HG03469 (cell line): ENCODE measurements at regions not wholly inside any gene's neighbourhood (a gene's known extent, or its start where the extent isn't known, plus 50 kb on each side); places are given as distances from the start of the nearest gene placed in this dataset.
A peak's percentile ranks its signal among the peaks of the same experiment; 100 is the strongest.

Source experiments
- ATAC-seq: cut with Tn5 transposase; IDR thresholded peaks from one replicate; pipeline ENCODE4 v1.9.1; 2021; ENCODE audit warnings: mild to moderate bottlenecking, moderate library complexity, moderate number of reproducible peaks; ENCODE audit not compliant: unreplicated experiment

DNA sequence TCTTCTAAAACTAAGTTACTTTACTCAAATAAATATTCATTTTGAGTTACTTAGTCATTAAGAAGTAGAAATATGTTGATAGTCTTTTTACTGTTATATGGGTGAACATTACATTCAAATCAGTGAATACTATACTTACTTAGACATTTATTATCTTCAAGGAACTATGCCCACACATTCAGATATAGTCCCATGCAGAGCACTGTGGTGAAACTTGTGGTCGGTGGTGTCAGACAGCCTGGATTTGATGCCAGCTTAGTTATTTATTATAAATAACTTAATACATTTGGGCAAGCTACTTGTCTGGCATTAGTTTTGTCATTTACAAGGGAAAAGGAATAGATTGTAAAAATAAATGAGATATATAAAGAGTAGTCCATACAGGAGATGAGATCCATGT is 149.5 kb downstream of the RAP2B start:
- ATAC-seq: no peak

DNA sequence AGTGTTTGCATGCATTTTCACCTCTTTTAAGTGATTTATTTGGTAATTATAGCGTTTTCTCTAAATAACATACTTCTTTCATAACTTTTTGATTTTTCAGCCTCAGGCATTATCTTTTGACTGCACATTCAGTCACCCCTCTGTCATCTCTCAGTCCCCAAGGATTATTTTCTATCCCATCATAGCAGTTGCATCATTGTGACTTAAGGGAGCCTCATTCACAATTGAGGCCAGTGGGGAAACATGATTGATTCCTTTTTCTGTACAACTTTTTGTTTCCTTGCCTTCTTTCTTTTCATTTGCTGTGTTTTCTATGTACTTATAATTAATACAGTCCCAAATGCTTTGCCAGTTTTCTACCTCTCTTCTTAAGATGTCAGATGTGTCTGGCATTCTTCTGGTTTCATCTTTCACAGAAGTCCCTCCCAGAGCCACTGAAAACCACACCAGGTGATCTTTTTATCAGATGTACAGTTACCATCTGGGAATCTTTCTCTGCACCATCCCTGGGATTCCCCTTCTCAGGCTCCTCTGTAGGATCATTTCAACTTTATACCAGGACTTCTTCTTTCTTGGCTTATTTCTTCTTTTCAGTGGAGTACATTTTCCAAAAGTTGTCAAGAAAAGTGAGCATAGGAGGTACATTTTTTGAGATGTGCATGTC is 151.4 kb downstream of the RAP2B start:
- ATAC-seq: no peak

DNA sequence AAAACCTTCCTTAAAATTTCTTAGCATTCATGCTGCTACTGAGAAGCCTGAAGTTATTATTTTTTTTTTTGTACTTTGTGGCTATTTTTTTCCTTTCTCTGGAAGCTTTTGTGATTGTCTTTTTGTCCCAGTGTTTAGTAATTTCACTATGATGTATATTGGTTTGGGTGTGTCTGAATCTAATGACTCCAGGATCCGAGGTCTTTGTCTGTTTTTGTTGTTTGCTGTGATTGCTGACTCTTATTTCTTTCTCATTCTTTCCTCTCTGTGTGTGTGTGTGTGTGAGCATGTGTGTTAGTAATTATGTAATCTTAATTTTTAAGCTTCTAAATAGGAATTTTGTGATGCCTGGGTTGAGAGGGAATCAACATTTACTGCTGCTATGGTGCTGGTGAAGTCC is 152.0 kb downstream of the RAP2B start:
- no peak for ATAC-seq

DNA sequence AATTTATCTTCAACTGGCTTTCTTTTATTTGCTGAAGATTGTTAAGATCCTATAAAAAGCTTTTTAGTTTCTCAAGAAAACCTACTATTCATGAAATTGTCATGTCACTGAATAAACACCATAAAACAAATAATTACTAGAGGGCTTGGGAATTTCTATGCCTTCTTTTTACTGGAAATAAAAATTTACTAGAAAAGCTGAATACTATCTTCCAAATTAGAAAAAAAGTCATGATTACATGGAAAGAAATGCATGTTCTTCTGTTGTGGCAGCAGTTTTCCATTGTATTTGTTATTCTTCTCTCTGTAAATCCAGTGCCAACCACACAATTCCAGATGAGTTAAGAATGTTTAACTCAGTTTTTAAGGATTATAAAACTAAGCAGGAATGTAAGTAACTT is 153.8 kb downstream of the RAP2B start:
- no peak for ATAC-seq

DNA sequence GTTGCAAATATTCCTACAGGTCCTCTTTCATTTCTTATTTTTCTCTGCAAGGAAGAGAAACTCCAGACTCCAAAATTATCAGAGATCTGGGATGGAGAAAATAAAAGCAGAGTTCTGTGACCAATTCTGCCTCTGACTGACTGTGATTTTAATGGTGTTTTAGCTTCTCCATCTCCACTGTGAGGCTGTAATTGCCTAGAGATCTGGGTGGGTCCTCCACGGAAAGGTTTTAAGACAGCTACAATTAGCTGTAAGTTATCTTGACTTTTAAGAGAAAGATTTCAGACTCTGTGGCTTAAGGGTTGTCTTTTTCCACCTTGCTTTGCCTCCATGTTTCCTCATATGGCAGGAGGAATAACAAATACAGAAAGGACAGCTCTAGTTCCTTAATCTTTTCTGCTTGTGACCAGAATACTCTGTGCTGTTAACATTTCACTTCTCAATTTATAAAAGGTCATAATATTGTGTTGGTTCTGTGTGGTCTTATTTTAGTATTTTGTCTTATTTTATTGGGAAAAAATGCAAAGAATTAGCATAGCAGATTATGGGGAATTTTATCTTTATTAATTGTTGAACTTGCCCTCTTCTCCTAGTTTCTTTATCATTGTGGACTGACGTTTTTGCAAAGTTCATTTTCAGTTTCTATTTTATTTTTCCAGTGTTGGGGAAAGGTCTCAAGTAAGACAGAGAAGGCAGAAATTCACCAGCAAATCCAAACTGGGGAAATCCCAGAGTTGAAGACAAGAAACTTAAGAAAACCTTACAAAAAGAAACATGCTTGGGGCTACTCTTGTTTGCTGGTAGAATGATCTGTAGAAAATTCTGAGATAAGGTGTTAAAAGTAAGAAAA is 157.9 kb downstream of the RAP2B start:
- no peak for ATAC-seq

DNA sequence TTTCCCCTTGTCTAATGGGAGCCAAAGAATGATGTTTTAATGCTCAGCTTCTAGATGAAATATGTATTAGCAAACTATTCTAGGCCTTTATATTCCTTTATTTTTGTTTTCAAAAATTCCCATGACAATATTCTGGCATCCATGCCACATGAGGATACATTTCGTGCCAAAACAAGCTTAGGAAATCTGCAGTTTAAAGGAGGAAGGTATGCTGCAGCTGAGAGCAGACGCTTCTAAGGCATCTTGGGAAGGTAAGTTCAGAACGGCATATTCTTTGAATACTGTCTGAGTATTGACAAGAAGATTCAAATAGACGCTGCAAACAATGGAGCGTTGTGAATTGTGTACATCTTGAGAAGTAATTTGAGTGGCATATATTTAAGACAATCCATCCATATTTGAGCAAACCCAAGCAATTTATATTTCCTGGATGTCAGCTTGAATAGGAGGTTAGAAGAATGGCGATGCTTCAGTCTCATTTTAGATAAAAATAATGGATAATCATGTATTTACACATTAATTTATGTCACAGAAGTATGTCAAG is 158.6 kb downstream of the RAP2B start:
- ATAC-seq: no peak

DNA sequence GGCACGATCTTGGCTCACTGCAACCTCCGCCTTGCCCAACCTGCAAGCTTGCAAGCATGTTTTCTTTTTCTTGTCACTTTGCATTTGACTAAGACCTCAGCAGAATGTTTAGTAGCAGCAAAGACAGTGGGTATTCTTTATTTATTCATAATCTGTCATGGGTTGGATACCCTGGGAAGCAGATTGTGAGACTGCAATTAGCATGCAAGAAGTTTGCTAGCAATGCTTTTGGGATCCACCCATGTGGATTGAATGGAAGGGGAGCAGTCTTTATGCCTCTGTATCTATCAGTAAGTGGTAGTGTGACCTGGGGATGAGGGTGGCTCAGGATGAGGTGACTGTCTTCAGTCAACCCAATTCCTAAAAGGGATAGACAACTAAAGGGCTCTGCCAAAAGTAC is 166.7 kb downstream of the RAP2B start:
- ATAC-seq: no peak

DNA sequence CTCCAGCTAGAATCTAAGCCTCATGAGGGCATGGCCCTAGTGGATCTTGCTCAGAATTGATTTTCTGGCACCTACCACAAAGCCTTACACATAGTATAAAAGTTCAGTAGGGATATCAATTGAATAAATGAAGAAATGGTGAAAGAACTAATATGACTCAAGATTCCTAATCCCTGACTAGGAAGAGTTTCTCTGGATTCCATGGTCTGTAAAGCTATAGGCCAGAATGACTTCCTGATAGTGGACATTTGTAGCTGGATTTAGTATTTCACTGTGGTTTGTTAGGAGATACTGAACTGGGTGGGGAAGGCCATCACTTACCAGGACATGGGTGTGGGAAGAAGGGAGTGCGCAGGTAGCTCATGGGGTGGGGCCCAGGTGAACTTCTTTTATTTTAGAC is 168.9 kb downstream of the RAP2B start:
- ATAC-seq: no peak

DNA sequence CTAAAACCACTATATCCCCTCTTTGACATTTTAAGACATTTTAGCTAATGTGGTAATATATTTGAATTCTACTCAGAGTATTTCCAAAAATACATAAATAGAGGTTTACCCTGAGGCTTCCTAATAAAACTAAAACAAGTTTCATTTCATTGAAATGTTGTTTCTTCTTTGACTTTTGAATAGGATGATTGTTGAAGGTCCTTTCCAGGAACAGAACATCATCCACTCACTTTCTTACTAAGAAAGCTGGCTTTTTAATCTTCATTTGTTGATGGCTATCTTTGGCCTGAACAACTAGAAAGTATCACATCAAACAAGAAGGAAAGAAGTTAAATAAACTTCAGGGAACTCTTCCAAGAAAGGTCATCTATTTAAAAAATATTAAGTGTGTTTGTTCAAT is 169.7 kb downstream of the RAP2B start:
- no peak for ATAC-seq

DNA sequence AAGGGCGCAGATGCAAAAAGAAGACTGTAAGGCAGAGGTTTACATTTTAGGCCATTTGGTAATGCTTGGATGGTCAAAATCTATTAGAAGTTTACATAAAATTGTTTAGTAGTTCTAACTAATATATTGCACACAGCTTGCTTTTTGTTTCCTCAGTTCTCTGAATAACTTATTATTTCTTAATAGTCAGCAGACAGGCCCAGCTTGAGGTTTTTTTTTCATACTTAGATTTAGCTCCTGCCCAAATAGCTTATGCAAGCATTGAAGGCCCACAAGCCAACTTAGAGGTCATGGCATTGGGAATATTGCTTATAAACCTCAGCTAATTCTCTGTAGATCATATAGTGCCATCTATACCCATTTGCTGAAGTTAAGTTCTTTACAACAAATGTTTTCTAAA is 172.5 kb downstream of the RAP2B start:
- ATAC-seq: no peak

DNA sequence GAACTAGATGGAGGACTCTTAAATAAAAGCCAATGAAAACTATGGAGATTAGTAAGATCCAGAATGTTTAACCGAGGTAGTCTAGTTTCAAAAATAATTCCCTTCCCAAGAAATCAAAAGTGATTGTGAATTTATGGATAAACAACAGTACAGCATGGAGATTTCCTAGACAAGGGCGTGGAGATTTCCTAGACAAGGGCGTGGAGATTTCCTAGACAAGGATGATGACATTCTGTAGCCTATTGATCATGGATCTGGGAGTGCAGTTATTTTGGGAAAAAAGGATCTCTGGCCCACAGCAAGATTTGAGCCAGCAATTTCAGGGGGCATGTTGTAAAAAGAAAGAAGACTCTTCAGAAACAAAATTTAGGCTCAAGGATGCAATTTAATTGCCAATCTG is 175.3 kb downstream of the RAP2B start:
- ATAC-seq: no peak

DNA sequence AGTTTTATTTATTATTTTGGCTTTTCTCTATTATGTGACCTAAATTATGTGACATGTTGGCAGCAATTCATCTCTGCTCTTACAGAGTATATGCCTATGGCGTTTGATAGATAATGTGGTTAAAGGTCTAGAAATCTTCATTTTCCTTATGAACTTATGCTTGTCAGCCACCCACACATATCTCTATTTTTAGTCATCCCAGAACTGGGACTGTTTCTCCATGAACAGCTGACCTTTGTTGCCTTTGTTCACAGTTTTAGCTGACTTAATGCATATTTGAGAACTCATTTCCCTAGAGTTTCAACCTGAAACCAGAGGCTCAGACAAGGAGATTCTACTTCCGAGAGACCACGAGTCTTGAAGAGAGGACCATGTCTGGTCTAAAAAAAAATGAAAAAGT is 176.5 kb downstream of the RAP2B start:
- ATAC-seq: no peak

DNA sequence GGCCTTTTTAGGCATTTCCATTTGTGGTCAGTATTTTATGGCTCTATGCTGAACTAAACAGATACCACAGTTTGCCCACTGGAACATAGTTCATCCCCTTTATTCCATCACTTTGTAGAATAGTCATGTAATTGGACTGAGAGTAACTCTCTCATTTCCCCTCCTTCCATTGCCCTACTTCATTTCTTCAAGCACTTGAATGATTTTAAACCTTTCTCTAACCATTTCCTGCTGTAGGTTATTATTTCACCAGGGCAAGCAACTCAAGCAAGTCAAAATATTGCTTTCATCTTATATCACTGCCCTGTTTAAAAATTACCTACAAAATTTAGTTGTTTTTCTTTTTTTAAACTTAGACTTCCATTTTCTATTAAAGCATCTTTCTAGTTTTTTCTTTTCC is 177.0 kb downstream of the RAP2B start:
- no peak for ATAC-seq

DNA sequence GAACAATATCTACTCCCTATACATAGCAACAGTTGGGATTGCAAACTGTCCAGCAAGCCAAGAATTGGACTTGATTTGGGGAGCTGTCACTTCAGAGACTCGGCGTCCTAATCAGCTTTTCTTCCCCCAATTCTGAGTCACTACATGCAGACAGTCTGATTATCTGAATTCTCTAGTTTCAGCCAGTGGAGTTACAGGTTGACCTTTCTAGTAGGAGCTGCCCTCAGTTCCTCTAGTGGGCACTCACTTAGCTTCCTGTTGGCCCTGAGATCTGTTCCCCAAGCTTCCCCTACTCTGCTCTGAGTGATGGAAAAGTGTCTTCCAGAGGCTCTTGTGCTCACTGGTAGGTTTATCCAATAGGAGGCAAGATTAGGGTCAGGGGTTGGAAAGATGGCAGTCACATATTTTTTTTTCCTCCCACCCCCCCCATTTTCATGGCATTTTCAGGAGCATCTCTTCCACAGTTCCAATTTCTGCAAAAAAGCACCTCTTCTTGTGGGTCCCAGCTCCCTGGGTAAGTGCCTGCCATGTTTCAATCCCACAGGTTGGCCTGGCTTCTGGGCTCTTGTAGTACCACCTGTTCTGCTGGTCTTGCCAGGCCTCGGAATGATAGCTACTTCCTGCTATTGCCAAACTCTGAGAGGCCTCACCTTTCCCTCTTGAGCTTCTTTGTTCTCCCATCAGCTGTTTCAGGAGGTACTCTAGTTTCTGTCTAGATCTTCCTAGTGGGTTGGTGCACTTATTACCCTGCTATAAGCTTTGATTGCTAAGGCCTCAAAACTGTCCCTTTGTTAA is 182.2 kb downstream of the RAP2B start:
- ATAC-seq: no peak

DNA sequence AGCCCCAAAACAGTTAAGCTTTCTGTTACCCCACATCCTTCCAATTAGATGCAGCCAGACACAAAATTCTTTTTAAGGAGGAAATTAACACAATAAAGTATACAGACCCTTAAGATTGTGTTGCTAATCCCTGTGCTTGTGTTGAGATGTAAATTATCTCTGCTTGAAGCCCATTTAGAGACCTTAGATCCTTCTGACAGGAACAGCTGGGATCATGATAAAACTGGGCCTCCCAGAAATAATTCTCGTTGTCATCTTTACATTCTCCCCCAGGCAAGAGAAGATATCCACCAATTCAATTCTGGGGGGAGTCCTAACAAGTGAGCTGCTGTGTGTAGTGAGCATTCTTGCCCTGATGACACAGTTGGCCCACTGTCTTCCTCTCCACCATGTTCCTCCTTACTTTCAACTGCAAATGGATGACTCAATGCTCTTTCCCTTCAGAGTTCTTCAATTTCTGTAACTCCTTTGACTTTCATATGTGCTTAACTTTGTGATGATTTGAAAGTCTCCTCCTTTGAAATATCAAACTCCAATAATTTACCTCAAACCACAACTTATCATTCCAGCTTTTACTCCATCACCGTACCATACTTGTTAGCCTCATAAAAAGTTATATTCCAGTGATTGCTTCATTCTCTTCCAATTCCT is 186.6 kb downstream of the RAP2B start:
- no peak for ATAC-seq

DNA sequence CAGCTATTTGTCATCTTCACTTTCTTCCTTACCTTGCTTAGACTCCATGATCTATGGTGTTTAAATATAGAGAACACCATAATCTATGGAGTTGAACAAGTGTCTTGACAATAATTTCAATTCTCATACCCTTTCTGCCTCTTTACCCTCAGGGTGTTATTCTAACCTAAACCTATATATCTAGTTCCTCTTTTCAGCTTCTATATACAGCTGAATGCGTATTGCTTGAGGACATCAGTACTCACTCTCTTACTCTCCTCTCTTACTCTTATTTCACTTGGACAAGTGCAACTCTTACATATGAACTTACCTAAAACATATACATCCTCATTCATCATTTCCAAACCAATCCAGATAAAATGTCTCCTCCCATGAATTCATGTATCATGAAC is 187.1 kb downstream of the RAP2B start:
- peak; percentile 98 for ATAC-seq

DNA sequence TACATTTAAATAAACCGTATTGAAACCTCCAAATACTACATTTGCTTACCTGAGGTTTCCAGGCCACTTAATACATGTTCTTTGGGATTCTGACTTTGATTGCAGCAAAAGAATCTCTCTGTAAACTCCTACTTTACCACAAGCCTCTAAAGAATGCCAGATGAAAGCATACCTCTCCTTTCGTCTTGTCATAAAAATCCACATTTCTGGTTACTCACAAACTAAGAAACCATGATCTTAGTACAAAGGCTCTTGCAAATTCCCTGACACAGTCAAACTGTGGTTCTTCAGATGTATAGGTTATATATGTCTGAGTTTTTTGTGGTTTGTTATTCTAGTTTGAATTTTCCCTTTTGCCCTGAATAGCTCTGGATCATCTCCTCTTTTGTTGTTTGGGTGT is 188.4 kb downstream of the RAP2B start:
- no peak for ATAC-seq

DNA sequence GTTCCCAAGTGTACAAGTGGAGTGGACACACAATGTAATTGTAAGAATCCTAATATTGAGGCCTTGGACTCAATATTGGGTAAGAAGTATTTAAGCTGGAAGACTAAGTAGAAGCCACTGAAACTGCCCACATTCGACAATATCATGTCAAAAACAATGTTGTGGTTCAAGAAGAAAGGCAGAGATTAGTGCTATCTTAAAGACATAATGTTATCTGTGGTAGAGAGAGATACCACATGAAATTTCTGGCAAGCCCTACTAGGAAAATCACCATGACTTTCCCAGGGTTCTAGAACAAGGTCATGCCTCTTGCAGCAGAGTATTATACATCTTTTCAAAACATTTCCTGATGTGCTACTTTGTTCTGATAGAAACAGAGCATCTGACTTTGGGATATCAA is 192.6 kb downstream of the RAP2B start:
- no peak for ATAC-seq

DNA sequence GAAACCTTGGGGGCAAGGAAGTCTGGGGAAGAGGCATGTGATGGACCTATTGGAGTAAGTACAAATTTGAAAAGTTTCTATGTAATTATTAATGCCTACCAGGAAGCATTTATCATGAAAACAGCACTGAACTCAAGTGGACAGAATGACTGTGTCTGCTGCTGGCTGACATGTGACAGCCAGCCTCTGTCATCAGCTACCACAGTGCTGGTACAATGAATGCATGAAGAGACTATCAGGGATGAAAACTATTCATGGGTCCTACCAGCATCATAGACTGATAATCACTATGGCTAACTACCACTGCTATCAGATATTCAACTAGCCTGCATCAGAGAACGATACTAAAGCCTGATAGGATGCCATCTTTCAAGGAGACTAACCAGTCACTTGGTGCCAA is 193.5 kb downstream of the RAP2B start:
- no peak for ATAC-seq

DNA sequence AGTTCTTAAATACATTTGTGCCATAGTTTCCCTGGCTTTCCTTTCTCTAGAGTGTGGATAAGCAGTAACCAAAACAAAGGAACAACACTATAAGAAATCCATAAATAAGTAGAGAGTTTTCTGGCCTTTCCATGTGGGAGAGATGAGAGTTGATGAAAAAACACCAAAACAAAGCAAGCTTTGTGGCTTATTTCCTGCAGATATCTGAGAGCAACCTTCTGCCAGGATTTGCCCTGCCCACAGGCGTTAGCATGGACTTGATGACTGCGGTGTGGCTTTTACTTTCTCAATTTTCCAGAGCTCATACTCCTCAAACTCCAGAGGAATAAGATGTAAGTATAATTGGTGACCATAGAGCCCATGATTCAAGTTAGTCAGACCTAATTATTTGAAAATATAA is 194.9 kb downstream of the RAP2B start:
- no peak for ATAC-seq

DNA sequence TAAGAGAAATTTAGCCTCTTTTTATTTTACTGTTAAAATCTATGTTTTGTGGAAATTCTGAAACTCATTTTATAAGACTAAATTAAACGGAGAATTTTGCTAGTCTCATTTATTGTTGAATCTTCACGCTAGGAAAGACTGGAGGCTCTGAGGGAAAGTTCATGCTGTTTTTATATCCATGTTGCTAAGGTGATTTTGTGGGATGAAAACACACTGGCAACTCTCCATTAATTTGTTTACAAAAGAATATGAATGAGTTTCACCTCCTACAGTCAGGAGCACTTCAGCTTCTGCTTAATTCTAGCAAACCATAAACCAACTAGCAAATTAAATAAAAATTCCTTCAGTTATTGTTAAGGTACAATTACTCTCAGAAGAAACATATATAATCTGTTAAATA is 195.4 kb downstream of the RAP2B start:
- no peak for ATAC-seq
